HG03045 (cell line): ENCODE measurements at regions not wholly inside any gene's neighbourhood (a gene's known extent, or its start where the extent isn't known, plus 50 kb on each side); places are given as distances from the start of the nearest gene placed in this dataset.
"Not testable (repeated sequence)": the region's sequence is repeated elsewhere in the genome, so short reads cannot be mapped to it uniquely, and the experiment has no call there.

Source experiments
- ATAC-seq: cut with Tn5 transposase; IDR thresholded peaks from one replicate; pipeline ENCODE4 v1.9.1; 2021; ENCODE audit warnings: mild to moderate bottlenecking, moderate library complexity; ENCODE audit not compliant: unreplicated experiment

DNA sequence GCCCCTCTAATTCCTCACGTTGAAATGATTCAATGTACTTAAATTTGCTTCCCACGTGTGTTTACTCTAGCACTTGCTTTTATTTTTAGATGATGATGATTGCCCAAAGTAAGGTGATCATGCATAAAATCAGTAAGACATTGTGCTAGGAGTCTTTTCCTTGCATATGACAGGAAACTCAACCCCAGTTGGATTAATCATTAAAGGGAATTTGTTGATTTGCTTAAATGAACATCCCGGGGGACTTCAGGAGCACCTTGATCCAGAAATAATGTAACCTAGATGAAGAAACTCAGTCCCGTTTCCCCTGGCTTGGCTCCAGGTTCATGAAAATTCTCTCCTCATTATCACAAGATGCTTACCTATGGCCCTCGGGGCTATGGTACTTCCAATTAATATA is 106.1 kb upstream of the STC2 start:
- no peak for ATAC-seq

- ATAC-seq = no peak
Observed at GRCh38 chr5:173430394-173430793, 102.2 kb upstream of the STC2 start.

DNA sequence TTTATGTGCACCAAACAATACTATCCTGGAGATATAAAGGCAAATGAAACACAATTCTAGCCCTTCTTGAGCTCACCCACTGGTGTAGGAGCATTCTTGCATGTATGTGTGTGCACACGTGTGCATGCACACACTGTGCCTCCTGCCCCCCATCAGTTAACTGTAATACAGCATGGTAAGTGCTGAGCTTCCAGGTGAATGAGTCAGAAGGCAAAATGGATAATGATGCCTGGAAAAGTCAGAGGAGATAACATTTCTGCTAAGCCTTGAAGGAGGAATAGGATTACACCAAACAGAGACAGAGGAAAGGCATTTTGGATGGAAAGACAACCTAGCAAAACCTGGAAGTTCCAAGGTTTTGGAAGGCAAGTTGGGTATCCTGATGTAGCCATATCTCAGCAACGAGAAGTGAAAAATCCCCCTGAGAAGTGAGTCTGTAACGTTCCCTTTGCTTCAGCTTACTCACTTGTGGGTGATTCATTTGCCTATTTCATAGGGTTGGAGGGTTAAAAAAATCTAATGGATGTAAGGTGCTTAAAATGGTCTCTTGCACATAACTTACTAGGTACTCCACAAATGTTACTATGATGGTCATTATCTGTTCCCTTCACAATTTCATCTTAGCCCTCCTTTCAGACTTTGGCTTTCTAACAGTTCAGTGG is 101.4 kb upstream of the STC2 start:
- no peak for ATAC-seq

- ATAC-seq = no peak
Observed at GRCh38 chr5:173423452-173424117, 95.4 kb upstream of the STC2 start.

DNA sequence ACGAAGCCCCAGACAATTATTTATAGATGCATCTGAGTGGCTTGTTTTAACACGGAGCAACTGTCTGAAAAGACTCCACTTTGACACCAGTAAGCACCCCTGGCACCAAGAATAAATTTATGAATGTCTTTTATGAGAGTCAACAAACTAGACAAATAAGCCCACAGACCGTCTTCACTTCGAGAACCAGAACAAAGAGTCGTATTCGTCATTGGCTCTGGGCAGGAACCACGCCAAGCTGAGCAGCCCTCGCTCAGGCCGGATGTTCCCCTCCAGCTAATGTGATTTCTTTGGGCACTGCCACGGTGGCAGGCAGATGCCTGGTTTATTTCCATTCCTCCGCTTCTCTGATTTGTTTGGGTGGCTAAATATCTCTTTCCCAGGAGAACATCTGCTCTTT is 91.9 kb upstream of the STC2 start:
- no peak for ATAC-seq

GRCh38 chr5:173413471-173413982 is 85.3 kb upstream of the STC2 start:
- no peak for ATAC-seq

DNA sequence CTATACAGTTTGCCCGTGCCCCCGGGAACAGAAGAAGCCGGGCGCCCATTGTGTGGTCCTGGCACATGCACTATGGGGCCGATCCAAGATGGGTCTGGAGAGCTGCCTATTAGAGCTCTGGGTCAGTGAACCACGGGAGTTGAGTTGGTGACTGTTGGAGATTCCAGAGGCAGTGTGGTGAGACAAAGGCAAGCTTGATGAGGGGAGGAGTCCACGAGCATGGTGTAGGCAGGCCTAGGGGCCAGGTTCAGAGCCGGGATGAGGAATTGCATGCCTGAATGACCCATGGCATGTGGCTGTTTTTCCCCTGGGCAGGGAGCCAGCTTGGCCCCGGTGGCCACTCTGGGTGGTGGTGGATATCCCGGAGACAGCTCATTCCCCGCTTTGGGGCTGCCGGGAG is 84.4 kb upstream of the STC2 start:
- no peak for ATAC-seq

GRCh38 chr5:173411791-173412555 is 83.8 kb upstream of the STC2 start:
- ATAC-seq = no peak

GRCh38 chr5:173410459-173411233 is 82.4 kb upstream of the STC2 start:
- no peak for ATAC-seq

GRCh38 chr5:173408946-173409345 is 80.7 kb upstream of the STC2 start:
- ATAC-seq = no peak

DNA sequence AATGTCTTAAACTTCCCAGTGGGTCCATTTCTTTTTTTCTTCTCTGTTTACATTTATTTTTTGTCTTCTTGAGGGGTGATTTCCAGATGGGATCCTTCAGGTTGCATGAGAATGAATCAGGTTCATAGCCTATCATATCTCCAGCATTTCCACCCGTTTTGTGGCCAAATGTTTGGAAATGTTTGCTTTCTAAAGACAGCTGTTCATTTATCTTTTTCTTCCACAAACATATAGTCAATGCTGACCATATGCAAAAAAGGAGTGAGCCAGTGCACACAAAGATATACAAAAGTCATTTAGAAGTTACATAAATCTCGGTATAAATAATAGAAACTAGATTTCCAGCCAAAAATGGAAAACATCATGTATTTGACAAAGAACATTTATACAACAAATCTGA is 71.6 kb upstream of the STC2 start:
- ATAC-seq = no peak

- no peak for ATAC-seq
Observed at GRCh38 chr5:173397516-173397915, 69.3 kb upstream of the STC2 start.

- ATAC-seq = no peak
Observed at GRCh38 chr5:173396311-173396993, 68.2 kb upstream of the STC2 start.

- ATAC-seq = no peak
Observed at GRCh38 chr5:173395933-173396308, 67.7 kb upstream of the STC2 start.

GRCh38 chr5:173395257-173395932 is 67.2 kb upstream of the STC2 start:
- no peak for ATAC-seq

- ATAC-seq = no peak
Observed at GRCh38 chr5:173394701-173395100, 66.5 kb upstream of the STC2 start.

DNA sequence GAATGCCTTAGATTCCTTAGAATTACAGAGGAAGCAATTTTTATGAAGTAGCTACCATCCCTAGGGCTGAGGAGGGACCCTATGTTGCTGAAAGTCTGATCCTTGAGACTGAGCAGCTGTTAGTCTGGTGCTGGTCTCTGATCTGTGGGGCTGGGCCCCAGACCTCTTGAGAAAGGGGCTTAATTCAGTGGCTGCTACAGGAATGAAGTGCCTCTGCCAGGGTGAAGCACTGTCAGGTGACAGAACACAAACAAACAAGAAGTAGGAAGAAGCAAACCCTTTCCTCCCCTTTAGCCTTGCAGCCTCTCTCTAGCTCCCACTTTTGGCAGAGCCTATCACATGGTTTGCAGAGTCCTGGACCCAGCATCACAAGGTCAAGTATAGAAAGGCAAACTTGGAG is 64.0 kb upstream of the STC2 start:
- no peak for ATAC-seq

DNA sequence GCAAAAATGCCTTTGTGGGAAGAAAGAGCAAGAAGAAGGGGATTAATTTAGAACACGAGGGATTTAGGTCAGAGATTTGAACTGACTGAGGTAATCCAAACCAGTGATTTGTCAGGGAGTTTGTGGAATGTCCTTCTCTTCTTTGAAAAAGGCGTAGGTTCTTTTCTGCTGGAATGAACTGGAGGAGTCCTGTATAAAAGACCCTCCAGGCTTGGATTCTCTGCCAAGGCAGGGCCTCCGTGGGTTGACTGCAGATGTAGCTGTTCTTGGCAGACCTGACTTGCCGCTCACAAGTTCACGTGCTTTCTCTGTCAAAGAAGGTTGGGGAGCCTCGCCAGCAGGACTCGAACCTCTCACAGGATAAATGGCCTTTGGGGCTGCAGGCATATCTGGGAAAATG is 62.8 kb upstream of the STC2 start:
- ATAC-seq = no peak

DNA sequence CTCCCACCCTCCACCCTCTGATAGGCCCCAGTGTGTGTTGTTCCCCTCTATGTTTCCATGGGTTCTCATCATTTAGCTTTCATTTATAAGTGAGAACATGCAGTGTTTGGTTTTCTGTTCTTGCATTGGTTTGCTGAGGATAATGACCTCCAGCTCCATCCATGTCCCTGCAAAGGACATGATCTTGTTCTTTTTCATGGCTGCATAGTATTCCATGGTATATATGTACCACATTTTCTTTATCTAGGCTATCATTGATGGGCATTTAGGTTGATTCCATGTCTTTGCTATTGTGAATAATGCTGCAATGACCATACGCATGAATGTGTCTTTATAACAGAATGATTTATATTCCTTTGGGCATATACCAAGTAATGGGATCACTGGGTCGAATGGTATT is 59.1 kb upstream of the STC2 start:
- not testable (repeated sequence) for ATAC-seq

DNA sequence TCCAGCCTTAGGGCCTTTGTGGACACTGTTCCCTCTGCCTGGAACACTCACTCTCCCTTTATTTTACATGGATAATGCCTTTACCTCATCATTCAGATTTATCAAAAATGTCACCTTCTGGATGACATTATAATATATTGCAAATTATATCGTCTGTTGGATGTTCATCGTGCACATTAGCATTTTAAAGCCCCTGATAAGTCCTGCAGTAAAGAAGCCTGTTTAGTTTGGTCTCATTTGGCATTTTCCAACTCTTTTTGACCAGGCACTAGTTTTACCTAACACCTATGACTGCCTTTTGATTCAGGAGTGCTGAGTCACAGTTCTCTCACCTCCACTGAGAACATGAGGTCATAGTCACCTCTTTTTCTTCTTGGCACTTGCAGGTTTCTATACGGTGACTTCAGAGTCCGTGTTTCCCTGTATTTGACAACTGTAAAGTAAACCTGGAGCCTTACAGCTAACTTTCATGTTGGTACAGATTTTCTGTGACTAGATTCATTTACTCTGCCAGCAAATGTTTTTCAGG is 57.7 kb upstream of the STC2 start:
- ATAC-seq = no peak
